Liver (tissue), 8 donors: ENCODE measurements at regions not wholly inside any gene's neighbourhood (a gene's known extent, or its start where the extent isn't known, plus 50 kb on each side); places are given as distances from the start of the nearest gene placed in this dataset.

Experiments used
- DNase-seq: peaks from one replicate; pipeline ENCODE4 v3.0.0-alpha.2; 2017; ENCODE audit warnings: low spot score
- H3K27ac ChIP-seq, 2 donors: one replicate each; pipeline ENCODE4 v1.7.0; 2013; ENCODE audit warnings: inconsistent platforms in 2 of 2, low read length in 2 of 2, control low read depth in 1 of 2, low read depth in 1 of 2, mild to moderate bottlenecking in 1 of 2
- H3K27me3 ChIP-seq, 4 donors: one replicate each; pipeline versions ENCODE4 v1.6.1 to v1.7.0; 2013; ENCODE audit warnings: low read length in 3 of 4, inconsistent platforms in 1 of 4, mild to moderate bottlenecking in 1 of 4, moderate library complexity in 1 of 4; ENCODE audit not compliant: control insufficient read depth in 4 of 4, insufficient read depth in 4 of 4
- H3K36me3 ChIP-seq, 4 donors: one replicate each; pipeline versions ENCODE4 v1.6.1 to v1.7.0; 2013; ENCODE audit warnings: low read length in 3 of 4, mild to moderate bottlenecking in 3 of 4, low read depth in 1 of 4, moderate library complexity in 1 of 4; ENCODE audit not compliant: control insufficient read depth in 4 of 4, insufficient read depth in 3 of 4
- H3K4me1 ChIP-seq, 4 donors: one replicate each; pipeline versions ENCODE4 v1.6.1 to v1.7.0; 2013; ENCODE audit warnings: low read length in 3 of 4, mild to moderate bottlenecking in 3 of 4, moderate library complexity in 1 of 4; ENCODE audit not compliant: control insufficient read depth in 4 of 4, insufficient read depth in 4 of 4
- H3K4me3 ChIP-seq, 3 donors: one replicate each; pipeline versions ENCODE4 v1.6.1 to v1.7.0; 2013; ENCODE audit warnings: low read length in 3 of 3, control low read depth in 1 of 3, low read depth in 1 of 3, mild to moderate bottlenecking in 1 of 3
- H3K9ac ChIP-seq, 2 donors: one replicate each; pipeline ENCODE4 v1.7.0; 2013; ENCODE audit warnings: low read length in 2 of 2, mild to moderate bottlenecking in 2 of 2, moderate library complexity in 2 of 2, control low read depth in 1 of 2, low read depth in 1 of 2
- H3K9me3 ChIP-seq, 4 donors: one replicate each; pipeline versions ENCODE4 v1.6.1 to v1.7.0; 2013; ENCODE audit warnings: low read length in 3 of 4; ENCODE audit not compliant: control insufficient read depth in 4 of 4
- ATF3 ChIP-seq: IDR thresholded peaks from 2 replicates; pipeline ENCODE4 v1.6.1; 2016; ENCODE audit warnings: antibody characterized with exemption
- CTCF ChIP-seq: fragments of 150-350 bp; IDR thresholded peaks from 2 replicates; pipeline ENCODE4 v1.5.1; 2017; ENCODE audit warnings: improper control_type of control experiment, low read depth, low read length; ENCODE audit not compliant: missing input control
- EGR1 ChIP-seq, 2 donors: IDR thresholded peaks; 2 replicates each; pipeline ENCODE4 v1.6.1; 2016 to 2018; ENCODE audit warnings: antibody characterized with exemption in 2 of 2, low read depth in 2 of 2
- FOXA1 ChIP-seq: IDR thresholded peaks from 2 replicates; pipeline ENCODE4 v1.6.1; 2016; ENCODE audit warnings: antibody characterized with exemption
- FOXA2 ChIP-seq: IDR thresholded peaks from 2 replicates; pipeline ENCODE4 v1.6.1; 2016; ENCODE audit warnings: antibody characterized with exemption
- GABPA ChIP-seq, 2 donors: IDR thresholded peaks in 1 of 2; conservative IDR thresholded peaks in 1 of 2; 2 replicates each; pipeline ENCODE4 v1.6.1; 2016; ENCODE audit warnings: antibody characterized with exemption in 2 of 2, mild to moderate bottlenecking in 1 of 2, moderate library complexity in 1 of 2
- HNF4A ChIP-seq, 2 donors: conservative IDR thresholded peaks; 2 replicates each; pipeline ENCODE4 v1.6.1; 2016; ENCODE audit warnings: antibody characterized with exemption in 2 of 2, mild to moderate bottlenecking in 2 of 2
- HNF4G ChIP-seq: IDR thresholded peaks from 2 replicates; pipeline ENCODE4 v1.6.1; 2016; ENCODE audit warnings: antibody characterized with exemption
- JUND ChIP-seq, 2 donors: IDR thresholded peaks; 2 replicates each; pipeline ENCODE4 v1.6.1; 2016; ENCODE audit warnings: antibody characterized with exemption in 2 of 2
- MAX ChIP-seq: IDR thresholded peaks from 2 replicates; pipeline ENCODE4 v1.6.1; 2016; ENCODE audit warnings: antibody characterized with exemption
- NR2F2 ChIP-seq: IDR thresholded peaks from 2 replicates; pipeline ENCODE4 v1.6.1; 2016; ENCODE audit warnings: antibody characterized with exemption
- RAD21 ChIP-seq, 2 donors: IDR thresholded peaks; 2 replicates each; pipeline ENCODE4 v1.6.1; 2016; ENCODE audit warnings: antibody characterized with exemption in 2 of 2, mild to moderate bottlenecking in 2 of 2
- REST ChIP-seq: IDR thresholded peaks from 2 replicates; pipeline ENCODE4 v1.6.1; 2016; ENCODE audit warnings: antibody characterized with exemption, mild to moderate bottlenecking
- RXRA ChIP-seq, 2 donors: IDR thresholded peaks; 2 replicates each; pipeline ENCODE4 v1.6.1; 2017 to 2018; ENCODE audit warnings: antibody characterized with exemption in 2 of 2, mild to moderate bottlenecking in 1 of 2
- SP1 ChIP-seq: IDR thresholded peaks from 2 replicates; pipeline ENCODE4 v1.6.1; 2018; ENCODE audit warnings: antibody characterized with exemption, mild to moderate bottlenecking
- TAF1 ChIP-seq: conservative IDR thresholded peaks from 2 replicates; pipeline ENCODE4 v1.6.1; 2016; ENCODE audit warnings: antibody characterized with exemption, mild to moderate bottlenecking
- YY1 ChIP-seq: IDR thresholded peaks from 2 replicates; pipeline ENCODE4 v1.6.1; 2016; ENCODE audit warnings: antibody characterized with exemption, mild to moderate bottlenecking
- WGBS: extraction: QIAGEN DNeasy Blood & Tissue Kit; methylation state at CpG from one replicate; pipeline ENCODE4 v1.1.7; 2013; 5-methylcytosine and 5-hydroxymethylcytosine counted together
- donor health status: healthy.
- donor health status: healthy.
- donor health status: healthy.
- donor health status: healthy.
- donor health status: healthy.

DNA sequence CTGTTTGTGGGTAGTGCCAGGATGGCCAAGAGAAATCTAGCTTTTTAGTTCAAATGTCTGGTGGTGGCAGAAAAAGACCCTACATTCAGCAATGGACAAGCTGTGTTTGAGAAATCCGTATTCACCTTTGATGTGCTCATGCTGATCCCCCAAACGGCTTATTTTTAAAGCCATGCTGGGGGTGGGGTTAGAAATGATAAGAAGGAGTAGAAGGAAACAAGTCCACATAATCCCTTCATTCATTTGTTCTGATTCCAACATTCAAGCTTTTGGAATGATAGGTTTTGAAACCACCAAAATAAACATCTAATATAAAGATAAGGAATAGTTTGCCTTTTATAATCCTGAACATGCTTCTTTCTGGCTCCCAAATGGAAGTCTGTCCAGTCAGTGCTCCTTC lies 92.0 kb upstream of the DKK2 start:
- Histone ChIP-seq H3K4me3 (no peak overlapping the region), H3K4me1 (no peaks in the 10 kb centered on the region), H3K9ac (no peak overlapping the region), H3K27ac (no peak overlapping the region), H3K36me3 (no peaks in the 10 kb centered on the region), H3K9me3 (no peaks in the 10 kb centered on the region), H3K27me3 (peaks cover 0 to 3% (median 0%) of the 10 kb centered on the region in 4 donors)
- WGBS = 65% methylated on average over 2 of the region's 2 CpGs
- no peak for DNase-seq
- TF ChIP-seq RAD21 (IDR thresholded peaks at IDR 0.05) (no peak), TAF1 (no peak), HNF4G (no peak), CTCF (no peak), HNF4A (conservative IDR thresholded peaks at IDR 0.05) (no peak)

GRCh38 chr4:107125496-107125895 lies 89.4 kb upstream of the DKK2 start:
- no peaks in the 10 kb centered on the region for H3K27me3 ChIP-seq
- no peak overlapping the region for H3K27ac ChIP-seq
- DNase-seq = no peak
- no peak overlapping the region for H3K9ac ChIP-seq
- H3K9me3 ChIP-seq = no peaks in the 10 kb centered on the region
- TF ChIP-seq RAD21 (IDR thresholded peaks at IDR 0.05) = no peak
- TF ChIP-seq NR2F2 = no peak
- TF ChIP-seq TAF1 = no peak
- no peak for TF ChIP-seq RXRA (IDR thresholded peaks at IDR 0.05)
- no peak for TF ChIP-seq FOXA2
- TF ChIP-seq GABPA (IDR thresholded peaks at IDR 0.05 in 1 of 2, conservative IDR thresholded peaks at IDR 0.05 in 1 of 2) = no peak
- TF ChIP-seq HNF4G = no peak
- no peak for TF ChIP-seq FOXA1
- TF ChIP-seq HNF4A (conservative IDR thresholded peaks at IDR 0.05) = no peak
- TF ChIP-seq ATF3 = no peak
- no peak overlapping the region for H3K4me3 ChIP-seq
- H3K4me1 ChIP-seq = no peaks in the 10 kb centered on the region
- 72% methylated on average over 2 of the region's 2 CpGs for WGBS
- no peaks in the 10 kb centered on the region for H3K36me3 ChIP-seq

DNA sequence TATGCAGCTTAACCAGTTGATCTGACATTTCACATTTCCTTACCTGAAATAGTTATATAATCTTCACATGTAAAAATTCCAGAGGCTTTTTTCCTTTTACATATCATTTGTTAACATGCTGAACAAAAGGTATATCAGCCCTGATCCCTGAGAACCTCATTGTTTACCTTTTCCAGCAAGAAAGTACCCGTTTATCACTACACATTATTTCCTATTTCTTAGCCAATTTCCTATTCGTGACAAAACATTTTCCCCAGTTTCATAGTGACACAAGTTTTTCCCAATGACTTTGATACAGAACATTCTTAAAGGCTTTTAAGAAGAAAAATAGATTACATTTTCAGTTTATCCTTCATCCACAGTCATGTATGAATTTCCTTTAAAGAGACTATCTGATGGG lies 86.6 kb upstream of the DKK2 start:
- no peaks in the 10 kb centered on the region for H3K9me3 ChIP-seq
- no peaks in the 10 kb centered on the region for H3K4me1 ChIP-seq
- H3K27me3 ChIP-seq = no peaks in the 10 kb centered on the region
- DNase-seq = no peak
- H3K36me3 ChIP-seq = no peaks in the 10 kb centered on the region
- H3K4me3 ChIP-seq = no peak overlapping the region
- WGBS = 54% methylated on average over 2 of the region's 2 CpGs
- TF ChIP-seq REST = no peak
- no peak for TF ChIP-seq ATF3
- no peak for TF ChIP-seq NR2F2
- TF ChIP-seq SP1 = no peak
- TF ChIP-seq HNF4G = no peak
- no peak for TF ChIP-seq GABPA (IDR thresholded peaks at IDR 0.05 in 1 of 2, conservative IDR thresholded peaks at IDR 0.05 in 1 of 2)
- no peak for TF ChIP-seq TAF1
- no peak for TF ChIP-seq EGR1 (IDR thresholded peaks at IDR 0.05; ENCODE audit: low read depth in 2 of 2)
- no peak for TF ChIP-seq MAX
- TF ChIP-seq JUND (IDR thresholded peaks at IDR 0.05) = no peak
- TF ChIP-seq CTCF = no peak
- no peak for TF ChIP-seq FOXA1
- TF ChIP-seq YY1 = no peak
- TF ChIP-seq FOXA2 = no peak
- TF ChIP-seq RXRA (IDR thresholded peaks at IDR 0.05) = no peak
- H3K27ac ChIP-seq = no peak overlapping the region
- no peak overlapping the region for H3K9ac ChIP-seq
